ENCODE measurements at regions not wholly inside any gene's neighbourhood (a gene's known extent, or its start where the extent isn't known, plus 50 kb on each side); places are given as distances from the start of the nearest gene placed in this dataset.
"Not testable (repeated sequence)": the region's sequence is repeated elsewhere in the genome, so short reads cannot be mapped to it uniquely, and the experiment has no call there.

DNA sequence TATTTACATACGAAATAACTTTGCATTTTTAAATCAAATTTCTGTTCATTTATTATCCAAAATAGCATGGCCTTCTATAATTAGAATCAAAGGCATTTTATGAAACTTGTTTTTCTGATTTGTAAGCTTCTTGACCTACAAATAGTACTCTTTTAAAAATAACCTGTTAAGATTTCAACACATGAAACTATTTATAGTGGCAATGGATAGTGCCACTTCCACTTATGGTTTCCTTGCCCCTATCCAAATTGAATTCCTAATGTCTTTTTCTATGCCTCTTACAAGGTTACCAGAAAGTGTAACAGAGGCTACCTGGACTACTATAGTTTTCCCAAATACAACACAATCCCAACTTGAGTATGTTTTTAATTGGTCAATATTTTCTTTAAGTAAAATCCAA is 263.5 kb downstream of the SEMA3D start:
- CTCF ChIA-PET (ENCODE audit: unreplicated experiment), result no interaction called here

DNA sequence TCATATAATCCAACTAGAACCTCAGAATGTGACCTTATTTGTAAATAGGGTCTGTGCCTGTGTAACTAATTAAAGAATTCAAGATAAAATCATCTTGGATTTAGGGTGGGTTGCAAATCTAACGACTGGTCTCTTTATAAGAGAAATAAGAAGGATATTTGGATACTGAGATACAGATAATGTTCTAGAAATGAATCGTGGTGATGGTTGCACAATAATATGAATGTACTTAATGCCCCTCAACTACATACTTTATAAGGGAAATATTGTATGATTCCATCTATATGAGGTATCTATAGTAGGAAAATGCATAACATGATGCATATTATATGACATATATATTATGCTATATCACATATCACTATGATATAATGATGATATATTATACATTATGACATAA is 265.7 kb downstream of the SEMA3D start:
- Histone ChIP-seq H3K4me2 (ENCODE audit: low read length) (no peak overlapping the region), H3K9me2 (ENCODE audit: insufficient read depth, low read length) (no peaks in the 10 kb centered on the region), H4K20me1 (ENCODE audit: insufficient read depth, low read length) (no peaks in the 10 kb centered on the region), H3K36me3 (ENCODE audit: insufficient read depth, low read length) (no peaks in the 10 kb centered on the region), H2AFZ (ENCODE audit: low read length) (no peak overlapping the region), H3K4me1 (ENCODE audit: insufficient read depth, low read length, poor library complexity, severe bottlenecking) (no peaks in the 10 kb centered on the region), H3K27ac (ENCODE audit: low read depth, low read length, poor library complexity, severe bottlenecking) (no peak overlapping the region), H3K79me2 (ENCODE audit: insufficient read depth, low read depth, low read length) (no peaks in the 10 kb centered on the region), H3K4me3 (ENCODE audit: low read depth, low read length, poor library complexity, severe bottlenecking) (no peak overlapping the region), H3K9me3 (ENCODE audit: low read length) (no peaks in the 10 kb centered on the region)
- no TSS peak for BruUV-seq (replicated peaks)
- no peak for DNase-seq (ENCODE audit: low spot score)
- TF ChIP-seq, protein P1, sequence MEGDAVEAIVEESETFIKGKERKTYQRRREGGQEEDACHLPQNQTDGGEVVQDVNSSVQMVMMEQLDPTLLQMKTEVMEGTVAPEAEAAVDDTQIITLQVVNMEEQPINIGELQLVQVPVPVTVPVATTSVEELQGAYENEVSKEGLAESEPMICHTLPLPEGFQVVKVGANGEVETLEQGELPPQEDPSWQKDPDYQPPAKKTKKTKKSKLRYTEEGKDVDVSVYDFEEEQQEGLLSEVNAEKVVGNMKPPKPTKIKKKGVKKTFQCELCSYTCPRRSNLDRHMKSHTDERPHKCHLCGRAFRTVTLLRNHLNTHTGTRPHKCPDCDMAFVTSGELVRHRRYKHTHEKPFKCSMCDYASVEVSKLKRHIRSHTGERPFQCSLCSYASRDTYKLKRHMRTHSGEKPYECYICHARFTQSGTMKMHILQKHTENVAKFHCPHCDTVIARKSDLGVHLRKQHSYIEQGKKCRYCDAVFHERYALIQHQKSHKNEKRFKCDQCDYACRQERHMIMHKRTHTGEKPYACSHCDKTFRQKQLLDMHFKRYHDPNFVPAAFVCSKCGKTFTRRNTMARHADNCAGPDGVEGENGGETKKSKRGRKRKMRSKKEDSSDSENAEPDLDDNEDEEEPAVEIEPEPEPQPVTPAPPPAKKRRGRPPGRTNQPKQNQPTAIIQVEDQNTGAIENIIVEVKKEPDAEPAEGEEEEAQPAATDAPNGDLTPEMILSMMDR (conservative IDR thresholded peaks at IDR 0.05; ENCODE audit: low read length), result no peak
- no peak for TF ChIP-seq EZH2phosphoT487 (IDR thresholded peaks at IDR 0.05; ENCODE audit: borderline replicate concordance, low read depth, low read length)
- CTCF ChIA-PET (ENCODE audit: unreplicated experiment), result no interaction called here
- intact Hi-C loops (cut with micrococcal nuclease; ENCODE audit: unreplicated experiment), result no loop called here
- POLR2A ChIA-PET, result no interaction called here

More for the DNA sequence above, 263.5 kb downstream of the SEMA3D start:
- Histone ChIP-seq H2AFZ (ENCODE audit: low read length) (no peak overlapping the region), H3K4me1 (ENCODE audit: insufficient read depth, low read length, poor library complexity, severe bottlenecking) (no peaks in the 10 kb centered on the region), H3K9me3 (ENCODE audit: low read length) (no peaks in the 10 kb centered on the region), H3K27ac (ENCODE audit: low read depth, low read length, poor library complexity, severe bottlenecking) (no peak overlapping the region), H3K4me3 (ENCODE audit: low read depth, low read length, poor library complexity, severe bottlenecking) (no peak overlapping the region), H4K20me1 (ENCODE audit: insufficient read depth, low read length) (no peaks in the 10 kb centered on the region), H3K4me2 (ENCODE audit: low read length) (no peak overlapping the region), H3K79me2 (ENCODE audit: insufficient read depth, low read depth, low read length) (no peaks in the 10 kb centered on the region), H3K36me3 (ENCODE audit: insufficient read depth, low read length) (no peaks in the 10 kb centered on the region), H3K9me2 (ENCODE audit: insufficient read depth, low read length) (no peaks in the 10 kb centered on the region)
- no peak for TF ChIP-seq EZH2phosphoT487 (IDR thresholded peaks at IDR 0.05; ENCODE audit: borderline replicate concordance, low read depth, low read length)
- TF ChIP-seq, protein P1 (conservative IDR thresholded peaks at IDR 0.05; ENCODE audit: low read length), result no peak
- no peak for DNase-seq (ENCODE audit: low spot score)
- BruUV-seq (replicated peaks), result no TSS peak
- intact Hi-C loops (cut with micrococcal nuclease; ENCODE audit: unreplicated experiment), result no loop called here
- POLR2A ChIA-PET, result no interaction called here

DNA sequence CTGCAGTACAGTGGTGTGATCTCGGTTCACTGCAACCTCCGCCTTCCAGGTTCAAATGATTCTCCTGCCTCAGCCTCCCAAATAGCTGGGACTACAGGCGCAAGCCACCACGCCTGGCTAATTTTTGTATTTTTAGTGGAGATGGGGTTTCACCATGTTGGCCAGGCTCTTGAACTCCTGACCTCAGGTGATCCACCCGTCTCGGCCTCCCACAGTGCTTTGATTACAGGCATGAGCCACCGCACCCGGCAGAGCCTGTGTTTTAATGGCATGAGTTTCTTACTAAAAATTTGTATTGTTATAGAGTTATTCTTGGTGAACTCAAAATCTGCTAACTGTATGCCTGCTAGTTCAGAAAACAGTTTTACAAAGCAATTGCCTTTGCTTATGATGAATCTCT is 269.9 kb downstream of the SEMA3D start:
- H3K9me2 ChIP-seq (ENCODE audit: insufficient read depth, low read length); H3K4me2 ChIP-seq (ENCODE audit: low read length); H3K9me3 ChIP-seq (ENCODE audit: low read length); H3K4me1 ChIP-seq (ENCODE audit: insufficient read depth, low read length, poor library complexity, severe bottlenecking); DNase-seq (ENCODE audit: low spot score); POLR2A ChIA-PET; H3K4me3 ChIP-seq (ENCODE audit: low read depth, low read length, poor library complexity, severe bottlenecking); intact Hi-C loops (cut with micrococcal nuclease; ENCODE audit: unreplicated experiment); CTCF ChIA-PET (ENCODE audit: unreplicated experiment); H3K27ac ChIP-seq (ENCODE audit: low read depth, low read length, poor library complexity, severe bottlenecking); H3K79me2 ChIP-seq (ENCODE audit: insufficient read depth, low read depth, low read length); H4K20me1 ChIP-seq (ENCODE audit: insufficient read depth, low read length); BruUV-seq (replicated peaks); H2AFZ ChIP-seq (ENCODE audit: low read length); H3K36me3 ChIP-seq (ENCODE audit: insufficient read depth, low read length): not testable (repeated sequence)
